ENCODE measurements at regions not wholly inside any gene's neighbourhood (a gene's known extent, or its start where the extent isn't known, plus 50 kb on each side); places are given as distances from the start of the nearest gene placed in this dataset.

DNA sequence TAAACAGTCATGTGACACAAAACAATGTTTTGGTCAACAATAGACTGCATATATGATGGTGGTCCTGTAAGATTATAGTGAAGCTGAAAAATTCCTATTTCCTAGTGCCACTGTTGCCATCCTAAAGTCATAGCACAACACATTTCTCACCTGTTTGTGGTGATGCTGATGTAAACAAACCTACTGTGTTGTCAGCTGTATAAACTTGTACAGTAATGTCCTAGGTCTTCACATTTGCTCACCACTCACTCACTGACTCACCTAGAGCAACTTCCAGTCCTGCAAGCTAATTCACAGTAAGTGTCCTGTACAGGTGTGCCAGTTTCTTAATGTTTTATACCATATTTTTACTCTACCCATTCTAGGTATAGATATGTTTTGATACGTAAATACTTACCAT is 326.1 kb upstream of the USP24 start:
- no peak overlapping the region for H3K9ac ChIP-seq (ENCODE audit: low read length)
- H2AFZ ChIP-seq (ENCODE audit: low read length), result no peak overlapping the region
- no peaks in the 10 kb centered on the region for H3F3A ChIP-seq (ENCODE audit: insufficient read depth, low read length)
- H3K79me2 ChIP-seq (ENCODE audit: insufficient read depth, low read length), result no peaks in the 10 kb centered on the region
- H3K27me3 ChIP-seq (ENCODE audit: insufficient read depth, low read length), result no peaks in the 10 kb centered on the region
- H3K36me3 ChIP-seq (ENCODE audit: insufficient read depth, low read length), result no peaks in the 10 kb centered on the region
- no peak overlapping the region for H3K4me2 ChIP-seq (ENCODE audit: low read length)
- H3K27ac ChIP-seq (ENCODE audit: low read depth, low read length, poor library complexity, severe bottlenecking), result no peak overlapping the region
- no peaks in the 10 kb centered on the region for H3K4me1 ChIP-seq (ENCODE audit: insufficient read depth, low read length, severe bottlenecking)
- H4K20me1 ChIP-seq (ENCODE audit: insufficient read depth, low read length), result no peaks in the 10 kb centered on the region
- H3K4me3 ChIP-seq (ENCODE audit: low read depth, low read length, poor library complexity, severe bottlenecking), result no peak overlapping the region
- TF ChIP-seq EZH2 (IDR thresholded peaks at IDR 0.05; ENCODE audit: borderline replicate concordance, low read length), result no peak
- TF ChIP-seq, protein P1, sequence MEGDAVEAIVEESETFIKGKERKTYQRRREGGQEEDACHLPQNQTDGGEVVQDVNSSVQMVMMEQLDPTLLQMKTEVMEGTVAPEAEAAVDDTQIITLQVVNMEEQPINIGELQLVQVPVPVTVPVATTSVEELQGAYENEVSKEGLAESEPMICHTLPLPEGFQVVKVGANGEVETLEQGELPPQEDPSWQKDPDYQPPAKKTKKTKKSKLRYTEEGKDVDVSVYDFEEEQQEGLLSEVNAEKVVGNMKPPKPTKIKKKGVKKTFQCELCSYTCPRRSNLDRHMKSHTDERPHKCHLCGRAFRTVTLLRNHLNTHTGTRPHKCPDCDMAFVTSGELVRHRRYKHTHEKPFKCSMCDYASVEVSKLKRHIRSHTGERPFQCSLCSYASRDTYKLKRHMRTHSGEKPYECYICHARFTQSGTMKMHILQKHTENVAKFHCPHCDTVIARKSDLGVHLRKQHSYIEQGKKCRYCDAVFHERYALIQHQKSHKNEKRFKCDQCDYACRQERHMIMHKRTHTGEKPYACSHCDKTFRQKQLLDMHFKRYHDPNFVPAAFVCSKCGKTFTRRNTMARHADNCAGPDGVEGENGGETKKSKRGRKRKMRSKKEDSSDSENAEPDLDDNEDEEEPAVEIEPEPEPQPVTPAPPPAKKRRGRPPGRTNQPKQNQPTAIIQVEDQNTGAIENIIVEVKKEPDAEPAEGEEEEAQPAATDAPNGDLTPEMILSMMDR (IDR thresholded peaks at IDR 0.05; ENCODE audit: low read length), result no peak
- no peaks in the 10 kb centered on the region for H3K9me2 ChIP-seq (ENCODE audit: low read depth, low read length)
- no peaks in the 10 kb centered on the region for H3K9me3 ChIP-seq (ENCODE audit: low read length)

GRCh38 chr1:55539652-55540512 is 324.7 kb upstream of the USP24 start:
- Histone ChIP-seq H3K79me2 (ENCODE audit: insufficient read depth, low read length) (no peaks in the 10 kb centered on the region), H3K9me3 (ENCODE audit: low read length) (no peaks in the 10 kb centered on the region), H3K4me3 (ENCODE audit: low read depth, low read length, poor library complexity, severe bottlenecking) (no peak overlapping the region), H3K4me1 (ENCODE audit: insufficient read depth, low read length, severe bottlenecking) (no peaks in the 10 kb centered on the region), H3K9me2 (ENCODE audit: low read depth, low read length) (no peaks in the 10 kb centered on the region), H3K4me2 (ENCODE audit: low read length) (no peak overlapping the region), H3F3A (ENCODE audit: insufficient read depth, low read length) (no peaks in the 10 kb centered on the region), H3K27me3 (ENCODE audit: insufficient read depth, low read length) (no peaks in the 10 kb centered on the region), H4K20me1 (ENCODE audit: insufficient read depth, low read length) (no peaks in the 10 kb centered on the region), H2AFZ (ENCODE audit: low read length) (no peak overlapping the region), H3K36me3 (ENCODE audit: insufficient read depth, low read length) (no peaks in the 10 kb centered on the region), H3K27ac (ENCODE audit: low read depth, low read length, poor library complexity, severe bottlenecking) (no peak overlapping the region), H3K9ac (ENCODE audit: low read length) (no peak overlapping the region)
- no peak for TF ChIP-seq EZH2 (IDR thresholded peaks at IDR 0.05; ENCODE audit: borderline replicate concordance, low read length)
- TF ChIP-seq, protein P1 (IDR thresholded peaks at IDR 0.05; ENCODE audit: low read length), result no peak

DNA sequence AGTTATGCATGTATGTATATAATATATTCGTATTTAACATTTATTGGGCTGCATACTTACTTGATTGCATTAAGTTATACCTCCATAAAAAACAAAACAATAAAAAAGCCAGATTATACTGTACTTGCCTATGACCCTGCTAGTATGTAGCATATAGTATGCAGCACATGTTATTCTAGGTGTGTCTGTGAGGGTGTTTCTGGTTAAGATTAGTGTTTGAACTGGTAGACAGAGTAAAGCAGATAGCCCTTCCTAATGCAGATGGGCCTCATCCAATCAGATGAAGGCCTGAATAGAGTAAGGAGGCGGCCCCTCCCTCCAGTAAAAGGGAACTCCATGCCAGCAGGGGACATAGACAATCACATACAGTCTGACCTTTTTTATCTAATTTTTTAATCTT is 323.3 kb upstream of the USP24 start:
- Histone ChIP-seq H3K9me3 (ENCODE audit: low read length) (no peaks in the 10 kb centered on the region), H3K27ac (ENCODE audit: low read depth, low read length, poor library complexity, severe bottlenecking) (no peak overlapping the region), H3K4me2 (ENCODE audit: low read length) (no peak overlapping the region), H3K9me2 (ENCODE audit: low read depth, low read length) (no peaks in the 10 kb centered on the region), H3F3A (ENCODE audit: insufficient read depth, low read length) (no peaks in the 10 kb centered on the region), H3K4me3 (ENCODE audit: low read depth, low read length, poor library complexity, severe bottlenecking) (no peak overlapping the region), H3K9ac (ENCODE audit: low read length) (no peak overlapping the region), H2AFZ (ENCODE audit: low read length) (no peak overlapping the region), H3K79me2 (ENCODE audit: insufficient read depth, low read length) (no peaks in the 10 kb centered on the region), H3K4me1 (ENCODE audit: insufficient read depth, low read length, severe bottlenecking) (no peaks in the 10 kb centered on the region), H4K20me1 (ENCODE audit: insufficient read depth, low read length) (no peaks in the 10 kb centered on the region), H3K27me3 (ENCODE audit: insufficient read depth, low read length) (no peaks in the 10 kb centered on the region), H3K36me3 (ENCODE audit: insufficient read depth, low read length) (no peaks in the 10 kb centered on the region)
- TF ChIP-seq, protein P1 (IDR thresholded peaks at IDR 0.05; ENCODE audit: low read length), result no peak
- no peak for TF ChIP-seq EZH2 (IDR thresholded peaks at IDR 0.05; ENCODE audit: borderline replicate concordance, low read length)
